Body of pancreas (tissue), 4 donors: ENCODE measurements at regions not wholly inside any gene's neighbourhood (a gene's known extent, or its start where the extent isn't known, plus 50 kb on each side); places are given as distances from the start of the nearest gene placed in this dataset.
"Not testable (repeated sequence)": the region's sequence is repeated elsewhere in the genome, so short reads cannot be mapped to it uniquely, and the experiment has no call there.

Source experiments
- ATAC-seq: fragments of 150-250 bp; one replicate; pipeline ENCODE4 v1.9.1; 2016
- DNase-seq, 4 donors: peaks; one replicate each; pipeline ENCODE4 v3.0.0-alpha.2; 2019
- H3K27ac ChIP-seq, 4 donors: fragments of 200-600 bp; sonication (generic); 1 replicate in 3 of 4; 2 replicates in 1 of 4; pipeline versions ENCODE4 v1.5.1 to v1.6.1; 2016 to 2019; ENCODE audit warnings: mild to moderate bottlenecking in 1 of 4, mixed read lengths in 1 of 4, moderate library complexity in 1 of 4
- H3K27me3 ChIP-seq, 2 donors: fragments of 200-600 bp; sonication (generic); one replicate each; pipeline ENCODE4 v1.6.0; 2016; ENCODE audit warnings: mild to moderate bottlenecking in 1 of 2
- H3K36me3 ChIP-seq, 2 donors: fragments of 200-600 bp; sonication (generic); replicated peaks in 1 of 2; 2 replicates each; pipeline ENCODE4 v1.5.1; 2016; ENCODE audit warnings: low read depth in 2 of 2; ENCODE audit not compliant: insufficient read depth in 1 of 2
- H3K4me1 ChIP-seq: fragments of 200-600 bp; sonication (generic); one replicate; pipeline ENCODE4 v1.6.0; 2016
- H3K4me3 ChIP-seq, 2 donors: fragments of 200-600 bp; sonication (generic); 1 replicate in 1 of 2; 2 replicates in 1 of 2; pipeline ENCODE4 v1.5.1; 2016 to 2019
- H3K9me3 ChIP-seq, 3 donors: fragments of 200-600 bp; sonication (generic); 1 replicate in 2 of 3; 2 replicates in 1 of 3; pipeline ENCODE4 v1.5.1; 2016
- POLR2A ChIP-seq, 3 donors: fragments of 450-650 bp; IDR thresholded peaks; one replicate each; pipeline ENCODE4 v1.6.1; 2016; ENCODE audit warnings: antibody characterized with exemption in 3 of 3, mild to moderate bottlenecking in 2 of 3
- WGBS, 2 donors: methylation state at CpG; one replicate each; pipeline ENCODE4 v1.1.5; 2017; 5-methylcytosine and 5-hydroxymethylcytosine counted together
- intact Hi-C: fragments of 100-400 bp; cut with DNase I; formaldehyde crosslinking; loops from one replicate; pipeline ENCODE4 v1.15.1; 2023
- TF ChIP-seq, protein P1 (sequence below), 7 experiments: fragments of 450-650 bp in 4 of 7; fragments of 200-600 bp in 3 of 7; sonication (generic) in 3 of 7; IDR thresholded peaks; one replicate each; pipeline ENCODE4 v1.5.1; 2016 to 2019; ENCODE audit warnings: antibody characterized with exemption in 7 of 7

- ATAC-seq: peak; percentile 58
- Histone ChIP-seq H3K36me3 (no peaks in the 10 kb centered on the region), H3K9me3 (no peaks in the 10 kb centered on the region), H3K4me1 (peaks cover 32% of the 10 kb centered on the region), H3K4me3 (no peak overlapping the region), H3K27ac (peak overlapping the region in 2 of 4 donors; percentile 27 to 31), H3K27me3 (no peaks in the 10 kb centered on the region)
- 51 to 62% methylated on average over 6 of the region's 6 CpGs for WGBS, 2 donors
- DNase-seq: peak; percentile 62 to 88 (median 71)
- intact Hi-C loops: no loop called here
- no peak for TF ChIP-seq POLR2A (IDR thresholded peaks at IDR 0.05)
- TF ChIP-seq, protein P1, sequence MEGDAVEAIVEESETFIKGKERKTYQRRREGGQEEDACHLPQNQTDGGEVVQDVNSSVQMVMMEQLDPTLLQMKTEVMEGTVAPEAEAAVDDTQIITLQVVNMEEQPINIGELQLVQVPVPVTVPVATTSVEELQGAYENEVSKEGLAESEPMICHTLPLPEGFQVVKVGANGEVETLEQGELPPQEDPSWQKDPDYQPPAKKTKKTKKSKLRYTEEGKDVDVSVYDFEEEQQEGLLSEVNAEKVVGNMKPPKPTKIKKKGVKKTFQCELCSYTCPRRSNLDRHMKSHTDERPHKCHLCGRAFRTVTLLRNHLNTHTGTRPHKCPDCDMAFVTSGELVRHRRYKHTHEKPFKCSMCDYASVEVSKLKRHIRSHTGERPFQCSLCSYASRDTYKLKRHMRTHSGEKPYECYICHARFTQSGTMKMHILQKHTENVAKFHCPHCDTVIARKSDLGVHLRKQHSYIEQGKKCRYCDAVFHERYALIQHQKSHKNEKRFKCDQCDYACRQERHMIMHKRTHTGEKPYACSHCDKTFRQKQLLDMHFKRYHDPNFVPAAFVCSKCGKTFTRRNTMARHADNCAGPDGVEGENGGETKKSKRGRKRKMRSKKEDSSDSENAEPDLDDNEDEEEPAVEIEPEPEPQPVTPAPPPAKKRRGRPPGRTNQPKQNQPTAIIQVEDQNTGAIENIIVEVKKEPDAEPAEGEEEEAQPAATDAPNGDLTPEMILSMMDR (IDR thresholded peaks at IDR 0.05): no peak
Measured at GRCh38 chr1:228842094-228842775, 107.0 kb downstream of the RHOU start.

- DNase-seq: no peak
- TF ChIP-seq POLR2A (IDR thresholded peaks at IDR 0.05): no peak
- TF ChIP-seq, protein P1 (IDR thresholded peaks at IDR 0.05): no peak
- WGBS, 2 donors: 93 to 96% methylated on average over 8 of the region's 8 CpGs
- H3K36me3 ChIP-seq: no peaks in the 10 kb centered on the region
- peaks cover 24% of the 10 kb centered on the region for H3K4me1 ChIP-seq
- H3K27ac ChIP-seq: no peak overlapping the region
- intact Hi-C loops: no loop called here
- ATAC-seq: no peak
- H3K9me3 ChIP-seq: no peaks in the 10 kb centered on the region
- no peaks in the 10 kb centered on the region for H3K27me3 ChIP-seq
- no peak overlapping the region for H3K4me3 ChIP-seq
Measured at GRCh38 chr1:228845101-228845500, 109.8 kb downstream of the RHOU start.

DNA sequence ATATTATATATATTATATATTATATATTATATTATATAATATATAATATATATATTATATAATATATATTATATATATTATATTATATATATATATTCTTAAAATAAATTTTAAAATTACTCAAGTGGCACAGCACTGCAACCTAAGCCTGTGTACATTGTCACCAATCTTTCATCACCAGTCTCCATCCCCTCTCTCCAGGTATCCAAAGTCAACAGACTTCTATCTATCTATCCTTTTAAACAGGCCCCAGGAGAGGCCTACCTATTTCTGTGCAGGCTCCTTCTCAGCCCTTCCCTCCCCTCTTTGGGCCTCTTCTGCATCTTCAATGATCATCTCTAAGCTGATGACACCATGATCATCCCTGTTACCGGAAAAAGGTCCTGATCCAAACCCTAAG, 111.7 kb downstream of the RHOU start:
- Histone ChIP-seq H3K27me3 (no peaks in the 10 kb centered on the region), H3K27ac (no peak overlapping the region), H3K4me1 (peaks cover 31% of the 10 kb centered on the region), H3K4me3 (no peak overlapping the region), H3K36me3 (no peaks in the 10 kb centered on the region), H3K9me3 (no peaks in the 10 kb centered on the region)
- DNase-seq: no peak
- intact Hi-C loops: no loop called here
- TF ChIP-seq POLR2A (IDR thresholded peaks at IDR 0.05): no peak
- TF ChIP-seq, protein P1 (IDR thresholded peaks at IDR 0.05): no peak
- 94 to 96% methylated on average over 1 of the region's 1 CpG for WGBS, 2 donors
- ATAC-seq: no peak

- peaks cover 26% of the 10 kb centered on the region for H3K4me1 ChIP-seq
- H3K4me3 ChIP-seq, intact Hi-C loops, DNase-seq, H3K9me3 ChIP-seq, H3K27me3 ChIP-seq, H3K36me3 ChIP-seq, ATAC-seq, H3K27ac ChIP-seq: not testable (repeated sequence)
- 97 to 100% methylated on average over 2 of the region's 2 CpGs for WGBS, 2 donors
Measured at GRCh38 chr1:228847451-228847850, 112.2 kb downstream of the RHOU start.

GRCh38 chr1:228848406-228848805, 113.1 kb downstream of the RHOU start:
- ATAC-seq (peak; percentile 14), DNase-seq (no peak)
- TF ChIP-seq POLR2A (IDR thresholded peaks at IDR 0.05): no peak
- TF ChIP-seq, protein P1 (IDR thresholded peaks at IDR 0.05): no peak
- H3K4me1 ChIP-seq: peaks cover 27% of the 10 kb centered on the region
- no peaks in the 10 kb centered on the region for H3K9me3 ChIP-seq
- no peaks in the 10 kb centered on the region for H3K36me3 ChIP-seq
- intact Hi-C loops: no loop called here
- peak overlapping the region in 2 of 4 donors; percentile 22 to 54 for H3K27ac ChIP-seq
- H3K4me3 ChIP-seq: no peak overlapping the region
- H3K27me3 ChIP-seq: no peaks in the 10 kb centered on the region
- WGBS, 2 donors: 72 to 88% methylated on average over 2 of the region's 2 CpGs
